HepG2 (cell line): ENCODE measurements at regions not wholly inside any gene's neighbourhood (a gene's known extent, or its start where the extent isn't known, plus 50 kb on each side); places are given as distances from the start of the nearest gene placed in this dataset.

Source experiments
- ATAC-seq: fragments of 200-7000 bp; cut with Tn5 transposase; 3 replicates; pipeline ENCODE4 v1.9.1; 2020; ENCODE audit warnings: mild to moderate bottlenecking, moderate library complexity
- BruUV-seq: library from RNA; stranded (reverse); fragments of 400-500 nt; replicated peaks from 2 replicates; lab custom pipeline; 2021; lab: Mats Ljungman, UMichigan
- CTCF ChIA-PET: fragments of 300-600 bp; formaldehyde crosslinking; extraction: SDS; loops from one replicate; lab custom pipeline; 2021; ENCODE audit warnings: low total read pairs, inconsistent platforms, low intra/inter-chr PET ratio; lab: Yijun Ruan, JAX
- POLR2A ChIA-PET: fragments of 350-600 bp; sonication (Branson Sonifier 250); formaldehyde crosslinking; loops from one replicate; lab custom pipeline; 2020; ENCODE audit warnings: antibody characterized with exemption, inconsistent platforms; lab: Yijun Ruan, JAX
- DNase-seq: peaks from one replicate; pipeline ENCODE4 v3.0.0-alpha.2; 2015; ENCODE audit warnings: low spot score
- FAIRE-seq: peaks from 3 replicates; lab custom pipeline; 2011; peaks lifted over from hg19 to GRCh38; lab: Jason Lieb, UNC
- H2AFZ ChIP-seq: one replicate; pipeline ENCODE4 v1.6.1; 2011; ENCODE audit warnings: low read length, inconsistent platforms
- H3K27ac ChIP-seq: fragments of 300-600 bp; 3 replicates; pipeline ENCODE4 v1.8.0; 2011; ENCODE audit warnings: mixed run types, mild to moderate bottlenecking, mixed read lengths, low read length, inconsistent platforms; ENCODE audit not compliant: insufficient read depth; ENCODE audit errors: extremely low read length
- H3K27me3 ChIP-seq, 2 experiments: fragments of 200-600 bp in 1 of 2; 2 replicates in 1 of 2; 3 replicates in 1 of 2; pipeline versions ENCODE4 v1.6.0 to v1.8.0; 2011; ENCODE audit warnings: low read length in 2 of 2, mild to moderate bottlenecking in 2 of 2, moderate library complexity in 2 of 2, inconsistent platforms in 1 of 2; ENCODE audit not compliant: insufficient read depth in 2 of 2, control insufficient read depth in 1 of 2
- H3K36me3 ChIP-seq, 2 experiments: fragments of 200-600 bp in 1 of 2; replicated peaks in 1 of 2; 2 replicates in 1 of 2; 3 replicates in 1 of 2; pipeline versions ENCODE4 v1.5.1 to v1.8.0; 2011; ENCODE audit warnings: low read length in 2 of 2, inconsistent platforms in 1 of 2; ENCODE audit not compliant: insufficient read depth in 2 of 2, control insufficient read depth in 1 of 2
- H3K4me1 ChIP-seq: 2 replicates; pipeline ENCODE4 v1.5.1; 2012; ENCODE audit warnings: low read length, inconsistent platforms; ENCODE audit not compliant: insufficient read depth
- H3K4me2 ChIP-seq: 2 replicates; pipeline ENCODE4 v1.6.0; 2011; ENCODE audit warnings: low read depth, low read length, inconsistent platforms
- H3K4me3 ChIP-seq, 3 experiments: fragments of 200-600 bp in 1 of 3; sonication (generic), shearing (Covaris generic) in 1 of 3; replicated peaks in 1 of 3; 2 replicates each; pipeline ENCODE4 v1.5.1; 2011 to 2016; ENCODE audit warnings: low read length in 3 of 3, inconsistent platforms in 2 of 3, low read depth in 2 of 3, mild to moderate bottlenecking in 2 of 3, control low read depth in 1 of 3, mixed read lengths in 1 of 3; ENCODE audit not compliant: insufficient read depth in 1 of 3
- H3K79me2 ChIP-seq: one replicate; pipeline ENCODE4 v1.6.1; 2011; ENCODE audit warnings: low read length, inconsistent platforms; ENCODE audit not compliant: insufficient read depth
- H3K9ac ChIP-seq: 2 replicates; pipeline ENCODE4 v1.6.0; 2011; ENCODE audit warnings: mild to moderate bottlenecking, low read depth, low read length, inconsistent platforms; ENCODE audit not compliant: insufficient read depth
- H3K9me3 ChIP-seq: 2 replicates; pipeline ENCODE4 v1.5.1; 2012; ENCODE audit warnings: mild to moderate bottlenecking, low read length
- H4K20me1 ChIP-seq: 2 replicates; pipeline ENCODE4 v1.6.0; 2011; ENCODE audit warnings: inconsistent platforms, mild to moderate bottlenecking, low read length, moderate library complexity; ENCODE audit not compliant: insufficient read depth
- ARNT2 ChIP-seq: sonication (generic); formaldehyde crosslinking; IDR thresholded peaks from 2 replicates; pipeline ENCODE4 v1.8.0; 2022; ENCODE audit warnings: mild to moderate bottlenecking, low read depth, missing genetic modification reagents, moderate library complexity
- SCMH1 ChIP-seq: sonication (generic); formaldehyde crosslinking; IDR thresholded peaks from 2 replicates; pipeline ENCODE4 v1.9.0; 2021; ENCODE audit warnings: missing genetic modification reagents, mild to moderate bottlenecking, borderline replicate concordance
- SIN3A ChIP-seq: IDR thresholded peaks from 2 replicates; pipeline ENCODE4 v1.6.1; 2011; ENCODE audit warnings: low read depth, mild to moderate bottlenecking, control low read depth, low read length, borderline replicate concordance
- SMAD1 ChIP-seq: sonication (generic); formaldehyde crosslinking; IDR thresholded peaks from 2 replicates; pipeline ENCODE4 v1.4.0; 2020; ENCODE audit warnings: missing genetic modification reagents, low read depth, mild to moderate bottlenecking, borderline replicate concordance
- ZMAT3 ChIP-seq: sonication (generic); formaldehyde crosslinking; conservative IDR thresholded peaks from 2 replicates; pipeline ENCODE4 v1.7.0; 2021; ENCODE audit warnings: missing genetic modification reagents
- ZNF17 ChIP-seq: sonication (generic); formaldehyde crosslinking; IDR thresholded peaks from 2 replicates; pipeline ENCODE4 v1.5.0; 2020; ENCODE audit warnings: mild to moderate bottlenecking, missing genetic modification reagents
- ZNF274 ChIP-seq: sonication (generic); formaldehyde crosslinking; IDR thresholded peaks from 2 replicates; pipeline ENCODE4 v1.5.1; 2020; ENCODE audit warnings: mild to moderate bottlenecking, missing genetic modification reagents
- ZNF33B ChIP-seq: sonication (generic); formaldehyde crosslinking; IDR thresholded peaks from 2 replicates; pipeline ENCODE4 v1.5.1; 2020; ENCODE audit warnings: mild to moderate bottlenecking, missing genetic modification reagents
- ZNF350 ChIP-seq: sonication (generic); formaldehyde crosslinking; IDR thresholded peaks from 2 replicates; pipeline ENCODE4 v1.4.0; 2020; ENCODE audit warnings: mild to moderate bottlenecking, low read depth, missing genetic modification reagents, borderline replicate concordance
- ZNF354B ChIP-seq: sonication (generic); formaldehyde crosslinking; IDR thresholded peaks from 2 replicates; pipeline ENCODE4 v1.8.0; 2022; ENCODE audit warnings: mild to moderate bottlenecking, missing genetic modification reagents
- ZNF382 ChIP-seq: sonication (generic); formaldehyde crosslinking; IDR thresholded peaks from 2 replicates; pipeline ENCODE4 v1.5.0; 2020; ENCODE audit warnings: missing genetic modification reagents, mild to moderate bottlenecking, borderline replicate concordance
- ZSCAN29 ChIP-seq: sonication (generic); formaldehyde crosslinking; conservative IDR thresholded peaks from 2 replicates; pipeline ENCODE4 v1.4.0; 2020; ENCODE audit warnings: mild to moderate bottlenecking, missing genetic modification reagents
- WGBS: methylation state at CpG from one replicate; pipeline ENCODE4 v1.1.6; 2017; ENCODE audit warnings: low lambda C conversion rate; 5-methylcytosine and 5-hydroxymethylcytosine counted together
- in situ Hi-C: cut with HindIII; loops from 2 replicates; pipeline ENCODE4 v1.10.0; 2017; ENCODE audit warnings: low pct_unique_long_range_greater_than_20kb; ENCODE audit not compliant: extremely low pct_ligation_motif_present
- intact Hi-C: fragments of 100-400 bp; cut with micrococcal nuclease; formaldehyde crosslinking; loops from one replicate; pipeline ENCODE4 v1.10.0; 2022; ENCODE audit not compliant: unreplicated experiment

DNA sequence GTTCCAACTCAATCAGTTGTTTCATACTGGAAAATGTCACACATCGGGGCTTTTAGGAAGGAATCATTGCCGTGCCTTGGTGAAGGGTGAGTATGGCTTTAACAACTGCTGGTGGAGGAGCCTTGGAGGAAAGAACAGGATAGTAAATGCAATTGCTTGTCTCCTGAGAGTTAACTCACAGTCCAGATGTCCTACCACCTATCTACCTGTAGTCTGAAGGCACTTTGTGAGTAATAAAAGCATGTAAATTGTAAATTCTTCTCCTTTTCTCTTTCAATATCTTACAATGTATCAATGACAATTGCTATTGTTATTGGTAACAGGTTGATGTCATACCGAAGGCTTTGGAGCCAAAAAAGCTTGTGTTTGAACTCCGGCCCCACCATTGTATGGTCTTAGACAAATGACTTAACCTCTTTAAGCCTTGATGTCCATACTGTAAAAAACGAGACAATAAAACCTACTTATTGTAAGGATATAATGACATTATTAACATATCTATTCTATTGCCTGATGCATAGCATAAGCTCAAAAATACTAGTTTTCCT lies 397.4 kb downstream of the ADAMTS20 start:
- intact Hi-C loops, result no loop called here

DNA sequence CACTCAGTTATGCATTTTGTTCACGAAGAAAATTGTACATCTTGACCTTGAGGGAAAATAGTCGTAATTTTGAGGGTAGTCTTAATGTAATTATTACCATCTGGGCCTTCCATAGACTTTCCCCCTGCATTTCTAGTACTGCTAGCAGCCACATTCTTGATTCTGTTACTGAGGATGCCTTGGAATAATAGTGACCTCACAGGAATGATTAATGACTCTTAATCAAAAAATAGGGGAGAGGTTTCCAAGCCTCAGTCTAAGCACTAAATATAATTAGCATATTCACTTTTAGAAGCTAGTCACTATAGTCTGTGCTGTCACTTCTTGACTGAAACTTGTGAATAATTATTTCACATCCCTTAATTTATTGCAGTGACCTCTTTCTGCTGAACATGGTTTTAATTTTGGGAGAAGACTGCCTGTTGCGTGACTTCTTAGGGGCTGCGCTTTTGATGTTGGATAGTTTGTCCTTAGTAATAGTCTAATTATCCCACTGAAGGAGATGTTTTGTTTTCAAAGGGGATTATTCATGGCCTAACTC lies 400.5 kb downstream of the ADAMTS20 start:
- Histone ChIP-seq H3K27me3 (no peaks in the 10 kb centered on the region), H3K79me2 (no peaks in the 10 kb centered on the region), H2AFZ (no peak overlapping the region), H3K36me3 (no peaks in the 10 kb centered on the region), H3K27ac (no peak overlapping the region), H3K4me3 (no peak overlapping the region), H3K4me1 (no peaks in the 10 kb centered on the region), H3K9ac (no peak overlapping the region), H3K4me2 (no peak overlapping the region), H3K9me3 (no peaks in the 10 kb centered on the region), H4K20me1 (no peaks in the 10 kb centered on the region)
- in situ Hi-C loops, result no loop called here
- FAIRE-seq, result no peak
- no peak for DNase-seq
- no peak for ATAC-seq
- no TSS peak for BruUV-seq
- TF ChIP-seq ZNF33B (no peak), ZMAT3 (CRISPR knock-in tag) (no peak), ZSCAN29 (CRISPR knock-in tag) (no peak), ZNF17 (CRISPR knock-in tag) (no peak), ARNT2 (CRISPR knock-in tag) (no peak), SIN3A (no peak), SCMH1 (CRISPR knock-in tag) (no peak)
- whole genome bisulfite sequencing, result 0% methylated on average over 4 of the region's 4 CpGs
- intact Hi-C loops, result no loop called here
- ChIA-PET CTCF (no interaction called here), POLR2A (no interaction called here)

More for the DNA sequence above, 397.4 kb downstream of the ADAMTS20 start:
- no peaks in the 10 kb centered on the region for H3K79me2 ChIP-seq
- in situ Hi-C loops, result no loop called here
- no peak overlapping the region for H3K9ac ChIP-seq
- H3K4me3 ChIP-seq, result no peak overlapping the region
- ATAC-seq (no peak), DNase-seq (no peak), FAIRE-seq (no peak)
- H3K9me3 ChIP-seq, result no peaks in the 10 kb centered on the region
- POLR2A ChIA-PET, result no interaction called here
- no peak overlapping the region for H2AFZ ChIP-seq
- no peak overlapping the region for H3K27ac ChIP-seq
- no peaks in the 10 kb centered on the region for H3K4me1 ChIP-seq
- WGBS, result 1% methylated on average over 5 of the region's 5 CpGs
- H4K20me1 ChIP-seq, result no peaks in the 10 kb centered on the region
- TF ChIP-seq SMAD1 (CRISPR knock-in tag) (no peak), ZNF382 (CRISPR knock-in tag) (no peak), ZNF354B (CRISPR knock-in tag) (no peak), ZNF274 (no peak), ZNF350 (CRISPR knock-in tag) (no peak)
- CTCF ChIA-PET, result no interaction called here
- H3K27me3 ChIP-seq, result no peaks in the 10 kb centered on the region
- H3K36me3 ChIP-seq, result no peaks in the 10 kb centered on the region
- H3K4me2 ChIP-seq, result no peak overlapping the region
- BruUV-seq, result no TSS peak
